Amniotic stem cell (primary cell): ENCODE measurements at regions not wholly inside any gene's neighbourhood (a gene's known extent, or its start where the extent isn't known, plus 50 kb on each side); places are given as distances from the start of the nearest gene placed in this dataset.
"Not testable (repeated sequence)": the region's sequence is repeated elsewhere in the genome, so short reads cannot be mapped to it uniquely, and the experiment has no call there.

ENCODE experiments used
- DNase-seq: peaks from one replicate; lab custom pipeline; 2025; lab: John Stamatoyannopoulos, UW

DNA sequence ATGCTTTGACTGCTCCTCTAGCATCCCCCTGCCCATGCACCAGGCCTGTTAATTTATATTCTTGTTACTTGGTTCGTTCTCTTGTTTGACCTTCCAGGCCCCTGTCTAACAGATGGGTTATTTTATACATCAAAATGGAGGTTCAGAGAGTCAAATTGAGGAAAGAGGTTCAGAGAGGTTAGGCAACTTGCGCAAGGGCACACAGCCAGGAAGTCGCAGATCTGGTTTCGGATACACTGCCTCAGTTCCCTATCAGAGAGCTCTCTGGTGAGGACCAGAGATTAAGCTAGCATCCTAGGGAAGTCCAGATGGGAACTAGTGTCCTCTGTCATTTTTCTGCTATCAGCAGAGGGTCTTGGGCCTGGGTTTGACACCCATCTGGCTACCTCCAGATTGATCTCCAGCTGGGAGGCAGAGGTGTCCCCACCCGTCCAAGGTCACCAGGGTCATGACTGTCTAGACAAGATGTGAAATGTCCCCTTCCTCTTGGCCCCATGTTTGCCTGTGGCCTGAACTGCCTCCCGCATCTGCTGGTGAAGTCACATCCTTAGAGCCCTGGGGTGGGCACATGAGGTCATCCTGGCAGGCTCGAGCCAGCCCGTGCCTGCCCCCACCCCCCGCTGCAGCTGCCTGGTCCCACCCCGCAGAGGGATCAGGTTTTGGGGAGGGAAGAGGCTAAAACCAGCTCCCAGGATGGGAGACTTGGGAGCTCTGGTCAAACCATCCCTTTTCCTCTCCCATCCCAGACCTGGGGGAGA, 84.3 kb upstream of the NCOR2 start:
- no peak for DNase-seq

- no peak for DNase-seq
Observed at GRCh38 chr12:124650912-124651311, 83.5 kb upstream of the NCOR2 start.

DNA sequence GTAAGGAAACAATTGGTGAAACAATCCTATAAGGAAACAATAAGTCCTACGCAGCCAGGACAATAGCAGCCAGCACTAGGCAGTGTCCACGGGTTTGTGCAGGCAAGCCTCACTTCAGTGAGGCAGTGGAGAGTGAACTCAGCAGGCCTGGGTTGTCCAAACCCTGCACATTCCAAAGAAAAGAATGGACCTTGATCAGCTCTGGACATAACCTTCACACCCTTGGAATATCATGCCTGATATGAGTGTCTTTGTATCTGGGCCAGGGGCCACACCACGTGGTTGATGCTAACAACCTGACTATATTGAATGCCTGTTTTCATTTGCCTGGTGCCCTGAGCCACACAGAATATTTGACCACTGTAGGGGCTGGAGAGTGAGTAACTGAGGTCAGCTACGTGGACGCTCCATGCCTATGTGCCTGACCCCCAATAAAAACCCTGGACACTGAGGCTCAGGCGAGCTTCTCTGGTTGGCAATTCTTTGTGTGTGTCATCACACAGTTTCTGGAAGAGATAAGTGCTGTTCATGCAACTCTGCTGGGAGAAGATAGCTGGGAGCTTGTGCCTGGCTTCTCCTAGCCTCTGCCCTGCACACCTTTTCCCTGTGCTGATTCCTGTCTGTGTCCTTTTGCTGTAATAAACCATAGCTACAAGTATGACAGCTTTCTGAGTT, 81.4 kb upstream of the NCOR2 start:
- DNase-seq: no peak

DNA sequence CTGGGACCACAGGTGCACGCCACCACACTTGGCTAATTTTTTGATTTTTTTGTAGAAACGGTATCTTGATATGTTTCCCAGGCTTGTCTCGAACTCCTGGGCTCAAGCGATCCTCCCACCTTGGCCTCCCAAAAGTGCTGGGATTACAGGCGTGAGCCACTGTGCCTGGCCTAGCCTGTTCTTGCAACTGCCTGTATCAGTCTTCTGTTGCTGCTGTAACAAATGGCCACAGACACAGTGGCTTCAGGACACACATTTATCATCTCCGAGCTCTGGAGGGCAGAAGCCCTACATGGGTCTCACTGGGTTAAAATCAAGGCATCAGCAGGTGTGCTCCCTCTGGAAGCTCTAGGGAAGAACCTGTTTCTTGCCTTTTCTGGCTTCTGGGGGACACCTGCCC, 79.9 kb upstream of the NCOR2 start:
- DNase-seq: no peak

DNA sequence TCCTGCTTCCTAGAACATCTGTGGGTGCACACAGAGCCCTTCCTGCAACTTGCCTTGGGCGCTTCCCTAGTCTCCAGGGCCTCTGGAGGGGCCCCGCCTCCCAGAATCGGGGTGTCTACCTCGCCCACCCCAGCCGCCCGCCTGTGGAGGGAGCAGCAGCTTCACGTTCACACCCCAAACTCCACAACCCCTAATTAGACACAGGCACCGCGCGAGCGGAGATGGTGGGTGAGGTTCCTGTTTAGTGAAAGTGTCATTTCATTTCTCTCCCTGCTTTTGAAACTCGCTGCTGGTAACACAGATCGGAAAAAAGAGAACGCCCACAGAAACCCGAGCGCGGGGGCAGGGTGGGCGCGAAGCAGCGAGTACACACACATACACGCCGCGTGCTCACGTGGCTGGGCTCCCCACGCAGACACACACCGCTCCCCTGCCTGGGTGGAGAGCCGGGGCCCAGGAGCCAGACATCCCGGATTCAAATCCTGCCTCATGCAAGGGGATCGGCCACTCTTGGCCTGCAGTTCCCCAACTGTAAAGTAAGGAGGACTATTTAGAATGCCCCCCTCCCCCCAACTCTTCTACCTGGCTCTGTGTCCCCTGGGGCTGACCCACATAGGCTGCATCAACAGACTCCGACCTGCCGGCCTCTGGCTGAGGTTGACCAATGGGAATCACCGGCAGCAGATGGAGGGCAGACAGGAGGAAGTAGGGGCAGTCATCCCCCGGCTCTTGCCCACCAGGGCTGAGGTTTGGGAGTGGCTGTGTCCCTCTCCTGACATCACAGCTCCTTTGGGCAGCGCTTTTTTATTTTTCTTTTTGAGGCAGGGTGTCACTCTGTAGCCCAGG, 79.2 kb upstream of the NCOR2 start:
- no peak for DNase-seq

GRCh38 chr12:124645530-124646244, 78.3 kb upstream of the NCOR2 start:
- DNase-seq: no peak

GRCh38 chr12:124643768-124644167, 76.4 kb upstream of the NCOR2 start:
- not testable (repeated sequence) for DNase-seq

DNA sequence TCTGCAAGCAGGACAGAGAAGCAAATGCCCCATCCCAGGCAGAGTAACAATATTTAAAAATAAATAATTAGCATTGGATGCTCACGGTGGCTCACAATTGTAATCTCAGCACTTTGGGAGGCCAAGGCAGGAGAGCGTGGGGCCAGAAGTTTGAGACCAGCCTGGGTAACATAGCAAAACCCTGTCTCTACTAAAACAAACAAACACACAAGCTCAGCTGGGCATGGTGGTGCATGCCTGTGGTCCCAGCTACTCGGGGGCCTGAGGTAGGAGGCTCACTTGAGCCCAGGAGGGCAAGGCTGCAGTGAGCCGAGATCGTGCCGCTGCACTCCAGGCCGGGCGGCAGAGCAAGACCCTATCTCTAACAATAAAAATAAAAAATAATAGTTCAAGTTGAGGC, 74.7 kb upstream of the NCOR2 start:
- DNase-seq: no peak

DNA sequence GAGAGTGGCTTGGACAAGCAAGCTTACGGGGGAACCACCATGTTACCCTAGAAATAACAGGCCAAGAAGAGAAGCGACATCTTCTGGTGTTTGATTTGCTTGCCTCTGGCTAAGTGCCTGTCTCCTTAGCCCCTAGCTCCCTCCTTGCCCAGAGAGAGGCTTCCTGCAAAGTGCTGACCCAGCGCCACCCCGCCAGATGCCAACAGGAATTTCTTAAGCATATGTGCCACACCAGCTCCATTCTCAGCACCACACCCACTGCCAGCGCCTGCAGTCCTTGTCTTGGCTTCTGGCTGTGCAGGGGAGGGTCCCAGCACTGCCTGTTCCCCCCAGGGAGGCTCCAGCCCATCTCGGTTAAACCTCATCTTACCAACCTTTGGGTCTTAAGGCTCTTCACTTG, 74.2 kb upstream of the NCOR2 start:
- no peak for DNase-seq

GRCh38 chr12:124640056-124640455, 72.6 kb upstream of the NCOR2 start:
- peak; percentile 7 for DNase-seq

- DNase-seq: no peak
Observed at GRCh38 chr12:124639122-124639806, 71.9 kb upstream of the NCOR2 start.

GRCh38 chr12:124637581-124637981, 70.2 kb upstream of the NCOR2 start:
- no peak for DNase-seq

GRCh38 chr12:124637163-124637562, 69.8 kb upstream of the NCOR2 start:
- DNase-seq: no peak

DNA sequence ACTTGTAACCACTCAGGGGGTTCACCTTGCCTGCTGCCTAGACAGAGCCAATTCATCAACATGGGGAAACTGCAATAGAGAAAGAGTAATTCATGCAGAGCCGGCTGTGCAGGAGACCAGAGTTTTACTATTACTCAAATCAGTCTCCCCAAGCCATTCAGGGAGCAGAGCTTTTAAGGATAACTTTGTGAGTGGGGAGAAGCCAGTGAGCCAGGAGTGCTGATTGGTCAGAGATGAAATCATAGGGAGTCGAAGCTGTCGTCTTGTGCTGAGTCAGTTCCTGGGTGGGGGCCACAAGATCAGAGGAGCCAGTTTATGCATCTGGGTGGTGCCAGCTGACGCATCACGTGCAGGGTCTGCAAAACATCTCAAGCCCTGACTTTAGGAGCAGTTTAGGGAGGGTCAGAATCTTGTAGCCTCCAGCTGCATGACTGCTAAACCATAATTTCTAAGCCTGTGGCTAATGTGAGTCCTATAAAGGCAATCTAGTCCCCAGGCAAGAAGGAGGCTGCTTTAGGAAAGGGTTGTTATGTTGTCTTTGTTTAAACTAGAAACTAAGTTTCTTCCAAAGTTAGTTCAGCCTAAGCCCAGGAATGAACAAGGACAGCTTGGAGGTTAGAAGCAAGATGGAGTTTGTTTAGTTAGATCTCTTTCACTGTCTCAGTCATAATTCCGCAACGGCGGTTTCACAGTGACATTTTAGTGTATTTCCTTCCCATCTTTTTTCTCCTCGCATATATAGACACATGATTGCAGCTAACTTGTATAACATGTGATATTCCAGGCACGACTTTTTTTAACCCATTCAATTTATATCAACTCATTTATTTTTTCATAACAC, 68.9 kb upstream of the NCOR2 start:
- no peak for DNase-seq

GRCh38 chr12:124635316-124635715, 67.9 kb upstream of the NCOR2 start:
- DNase-seq: no peak

GRCh38 chr12:124633365-124634362, 66.3 kb upstream of the NCOR2 start:
- DNase-seq: no peak

- no peak for DNase-seq
Observed at GRCh38 chr12:124632519-124632984, 65.1 kb upstream of the NCOR2 start.

- no peak for DNase-seq
Observed at GRCh38 chr12:124631681-124632256, 64.4 kb upstream of the NCOR2 start.

DNA sequence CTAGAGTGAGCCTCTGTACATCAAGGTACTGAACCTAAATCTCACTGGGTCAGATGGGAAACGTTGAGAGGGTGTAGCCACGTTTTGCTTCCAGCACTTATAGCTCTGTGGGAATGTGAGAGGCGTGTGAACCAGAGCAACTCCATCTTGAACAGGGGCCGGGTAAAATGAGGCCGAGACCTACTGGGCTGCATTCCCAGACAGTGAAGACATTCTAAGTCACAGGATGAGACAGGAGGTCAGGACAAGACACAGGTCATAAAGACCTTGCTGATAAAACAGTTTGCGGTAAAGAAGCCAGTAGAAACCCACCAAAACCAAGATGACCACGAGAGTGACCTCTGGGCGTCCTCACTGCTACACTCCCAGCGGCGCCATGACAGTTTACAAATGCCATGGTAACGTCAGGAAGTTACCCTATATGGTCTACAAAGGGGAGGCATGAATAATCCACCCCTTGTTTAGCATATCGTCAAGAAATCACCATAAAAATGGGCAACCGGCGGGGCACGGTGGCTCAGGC, 63.4 kb upstream of the NCOR2 start:
- DNase-seq: no peak
